H9 (cell line): ENCODE measurements at regions not wholly inside any gene's neighbourhood (a gene's known extent, or its start where the extent isn't known, plus 50 kb on each side); places are given as distances from the start of the nearest gene placed in this dataset.

ENCODE experiments used
- DNase-seq: peaks from one replicate; pipeline ENCODE4 v3.0.0-alpha.2; 2017
- H2AFZ ChIP-seq: one replicate; pipeline ENCODE4 v1.6.1; 2013; ENCODE audit warnings: mild to moderate bottlenecking, low read length, control low read depth, moderate library complexity
- H2AK5ac ChIP-seq: 2 replicates; pipeline ENCODE4 v1.6.1; 2013; ENCODE audit warnings: low read length, control low read depth, mixed read lengths; ENCODE audit not compliant: insufficient read length
- H2BK120ac ChIP-seq: one replicate; pipeline ENCODE4 v1.6.1; 2013; ENCODE audit warnings: low read depth, mild to moderate bottlenecking, low read length, control low read depth, inconsistent platforms; ENCODE audit not compliant: poor library complexity, severe bottlenecking
- H2BK12ac ChIP-seq: 2 replicates; pipeline ENCODE4 v1.6.1; 2013; ENCODE audit warnings: low read length, control low read depth, mixed read lengths, low read depth; ENCODE audit not compliant: insufficient read length
- H2BK15ac ChIP-seq: 2 replicates; pipeline ENCODE4 v1.6.1; 2013; ENCODE audit warnings: low read depth, low read length, control low read depth
- H2BK20ac ChIP-seq: one replicate; pipeline ENCODE4 v1.6.1; 2013; ENCODE audit warnings: low read depth, mild to moderate bottlenecking, low read length, control low read depth, inconsistent platforms; ENCODE audit not compliant: poor library complexity, severe bottlenecking
- H2BK5ac ChIP-seq: 2 replicates; pipeline ENCODE4 v1.6.1; 2013; ENCODE audit warnings: low read length, control low read depth, mixed read lengths; ENCODE audit not compliant: insufficient read length
- H3K14ac ChIP-seq: 2 replicates; pipeline ENCODE4 v1.6.1; 2013; ENCODE audit warnings: low read length, control low read depth; ENCODE audit not compliant: insufficient read depth
- H3K18ac ChIP-seq: 2 replicates; pipeline ENCODE4 v1.6.1; 2013; ENCODE audit warnings: low read depth, mild to moderate bottlenecking, mixed read lengths, low read length, control low read depth; ENCODE audit not compliant: insufficient read length
- H3K23ac ChIP-seq: 2 replicates; pipeline ENCODE4 v1.6.1; 2013; ENCODE audit warnings: low read length, control low read depth, mixed read lengths, low read depth; ENCODE audit not compliant: insufficient read length
- H3K23me2 ChIP-seq: 2 replicates; pipeline ENCODE4 v1.6.1; 2013; ENCODE audit warnings: low read depth, mild to moderate bottlenecking, mixed read lengths, low read length, control low read depth; ENCODE audit not compliant: insufficient read length, poor library complexity, severe bottlenecking
- H3K27ac ChIP-seq: 2 replicates; pipeline ENCODE4 v1.5.1; 2013; ENCODE audit warnings: low read length, control low read depth, mixed read lengths, low read depth; ENCODE audit not compliant: insufficient read length
- H3K27me3 ChIP-seq: 2 replicates; pipeline ENCODE4 v1.6.1; 2013; ENCODE audit warnings: low read length, control low read depth, inconsistent platforms; ENCODE audit not compliant: insufficient read depth
- H3K4ac ChIP-seq: 2 replicates; pipeline ENCODE4 v1.6.1; 2013; ENCODE audit warnings: low read depth, mild to moderate bottlenecking, control low read depth, inconsistent platforms, low read length, moderate library complexity
- H3K4me1 ChIP-seq: 2 replicates; pipeline ENCODE4 v1.6.1; 2013; ENCODE audit warnings: low read length, control low read depth, inconsistent platforms; ENCODE audit not compliant: insufficient read depth
- H3K4me2 ChIP-seq: 2 replicates; pipeline ENCODE4 v1.6.1; 2013; ENCODE audit warnings: low read length, control low read depth, mixed read lengths; ENCODE audit not compliant: insufficient read length, insufficient read depth
- H3K56ac ChIP-seq: 2 replicates; pipeline ENCODE4 v1.6.1; 2013; ENCODE audit warnings: low read depth, mild to moderate bottlenecking, mixed read lengths, low read length, control low read depth; ENCODE audit not compliant: insufficient read length
- H3K79me1 ChIP-seq: 2 replicates; pipeline ENCODE4 v1.6.1; 2013; ENCODE audit warnings: low read depth, mild to moderate bottlenecking, moderate library complexity, low read length, control low read depth, inconsistent platforms; ENCODE audit not compliant: insufficient read depth, poor library complexity, severe bottlenecking
- H3K79me2 ChIP-seq: 2 replicates; pipeline ENCODE4 v1.6.1; 2013; ENCODE audit warnings: low read length, control low read depth, inconsistent platforms; ENCODE audit not compliant: insufficient read depth
- H3K9ac ChIP-seq: 2 replicates; pipeline ENCODE4 v1.6.1; 2013; ENCODE audit warnings: low read length, control low read depth, mixed read lengths; ENCODE audit not compliant: insufficient read length; ENCODE audit errors: extremely low read depth
- H3K9me3 ChIP-seq: one replicate; pipeline ENCODE4 v1.6.1; 2013; ENCODE audit warnings: low read depth, low read length, inconsistent platforms; ENCODE audit not compliant: control insufficient read depth
- H3T11ph ChIP-seq: one replicate; pipeline ENCODE4 v1.6.1; 2013; ENCODE audit warnings: mild to moderate bottlenecking, low read length, control low read depth, inconsistent platforms
- H4K20me1 ChIP-seq: one replicate; pipeline ENCODE4 v1.6.1; 2013; ENCODE audit not compliant: control insufficient read depth, insufficient read length, insufficient read depth
- H4K5ac ChIP-seq: 2 replicates; pipeline ENCODE4 v1.6.1; 2013; ENCODE audit warnings: low read depth, mild to moderate bottlenecking, mixed read lengths, low read length, control low read depth; ENCODE audit not compliant: insufficient read length
- H4K8ac ChIP-seq: replicated peaks from 2 replicates; pipeline ENCODE4 v1.6.1; 2013; ENCODE audit warnings: low read length, control low read depth, mixed read lengths, low read depth; ENCODE audit not compliant: insufficient read length
- H4K91ac ChIP-seq: 2 replicates; pipeline ENCODE4 v1.6.1; 2013; ENCODE audit warnings: low read depth, mild to moderate bottlenecking, moderate library complexity, mixed read lengths, low read length, control low read depth; ENCODE audit not compliant: insufficient read length
- H3K27ac Mint-ChIP-seq, 3 experiments: 2 replicates in 2 of 3; 3 replicates in 1 of 3; pipeline ENCODE4 v1.8.0; 2020 to 2021; ENCODE audit warnings: mixed read lengths in 3 of 3, mild to moderate bottlenecking in 1 of 3, moderate library complexity in 1 of 3
- H3K27me3 Mint-ChIP-seq: 2 replicates; pipeline ENCODE4 v1.8.0; 2021; ENCODE audit warnings: low read depth, mild to moderate bottlenecking, moderate library complexity, mixed read lengths
- H3K36me3 Mint-ChIP-seq, 3 experiments: 2 replicates in 2 of 3; 3 replicates in 1 of 3; pipeline ENCODE4 v1.8.0; 2020 to 2021; ENCODE audit warnings: low read depth in 3 of 3, mixed read lengths in 3 of 3; ENCODE audit not compliant: insufficient read depth in 1 of 3
- H3K4me1 Mint-ChIP-seq, 2 experiments: 2 replicates each; pipeline ENCODE4 v1.8.0; 2020; ENCODE audit warnings: mixed read lengths in 2 of 2
- H3K4me3 Mint-ChIP-seq, 2 experiments: 2 replicates in 1 of 2; 3 replicates in 1 of 2; pipeline ENCODE4 v1.8.0; 2020 to 2021; ENCODE audit warnings: mild to moderate bottlenecking in 2 of 2, mixed read lengths in 2 of 2, moderate library complexity in 1 of 2
- H3K9me3 Mint-ChIP-seq, 2 experiments: 2 replicates in 1 of 2; 3 replicates in 1 of 2; pipeline ENCODE4 v1.8.0; 2020; ENCODE audit warnings: mild to moderate bottlenecking in 2 of 2, mixed read lengths in 2 of 2, moderate library complexity in 1 of 2
- CTCF ChIP-seq: fragments of 200-600 bp; sonication (generic); conservative IDR thresholded peaks from 3 replicates; pipeline ENCODE4 v1.8.0; 2021; ENCODE audit warnings: antibody characterized with exemption, mild to moderate bottlenecking
- WGBS: extraction: QIAGEN DNeasy Blood & Tissue Kit; methylation state at CpG from one replicate; pipeline ENCODE4 v1.1.7; 2013; ENCODE audit warnings: missing lambda C conversion rate, low lambda C conversion rate, mixed read lengths; ENCODE audit not compliant: insufficient read length; ENCODE audit errors: extremely low coverage; 5-methylcytosine and 5-hydroxymethylcytosine counted together

- Mint-ChIP-seq H3K27ac (no peak overlapping the region), H3K36me3 (peaks cover 34 to 58% (median 43%) of the 10 kb centered on the region in 3 experiments), H3K4me1 (no peaks in the 10 kb centered on the region), H3K4me3 (no peak overlapping the region), H3K27me3 (no peaks in the 10 kb centered on the region), H3K9me3 (peaks cover 59% of the 10 kb centered on the region in 2 experiments)
- no peaks in the 10 kb centered on the region for H3K79me1 ChIP-seq
- H3K23ac ChIP-seq = no peak overlapping the region
- H2BK120ac ChIP-seq = no peak overlapping the region
- H3K79me2 ChIP-seq = no peaks in the 10 kb centered on the region
- no peaks in the 10 kb centered on the region for H3K4me1 ChIP-seq
- H4K91ac ChIP-seq = no peak overlapping the region
- H3K9ac ChIP-seq = no peak overlapping the region
- no peak overlapping the region for H4K5ac ChIP-seq
- H2BK5ac ChIP-seq = no peak overlapping the region
- H3K9me3 ChIP-seq = peaks cover 7% of the 10 kb centered on the region
- no peaks in the 10 kb centered on the region for H3K23me2 ChIP-seq
- H2BK20ac ChIP-seq = no peak overlapping the region
- H2AK5ac ChIP-seq = no peak overlapping the region
- no peak overlapping the region for H3T11ph ChIP-seq
- H3K18ac ChIP-seq = no peak overlapping the region
- H2AFZ ChIP-seq = no peak overlapping the region
- TF ChIP-seq CTCF = no peak
- H2BK15ac ChIP-seq = no peak overlapping the region
- H4K20me1 ChIP-seq = no peaks in the 10 kb centered on the region
- no peak for DNase-seq
- no peak overlapping the region for H3K56ac ChIP-seq
- H3K4me2 ChIP-seq = no peak overlapping the region
- WGBS = no CpG with 5 or more reads among the region's 2 CpGs
- no peak overlapping the region for H2BK12ac ChIP-seq
- no peak overlapping the region for H3K27ac ChIP-seq
- no peak overlapping the region for H4K8ac ChIP-seq
- no peak overlapping the region for H3K4ac ChIP-seq
- H3K14ac ChIP-seq = no peak overlapping the region
- no peaks in the 10 kb centered on the region for H3K27me3 ChIP-seq
These were observed 82.5 kb upstream of the TMEM178A start for GRCh38 chr2:39583213-39583612.
